NT2/D1 (cell line): ENCODE measurements at regions not wholly inside any gene's neighbourhood (a gene's known extent, or its start where the extent isn't known, plus 50 kb on each side); places are given as distances from the start of the nearest gene placed in this dataset.
"Not testable (repeated sequence)": the region's sequence is repeated elsewhere in the genome, so short reads cannot be mapped to it uniquely, and the experiment has no call there.

ENCODE experiments used
- DNase-seq: peaks from one replicate; pipeline ENCODE4 v3.0.0-alpha.2; 2011; ENCODE audit warnings: low read depth, low spot score
- H3K27me3 ChIP-seq: 2 replicates; pipeline ENCODE4 v1.6.0; 2011; ENCODE audit warnings: mild to moderate bottlenecking; ENCODE audit not compliant: insufficient read length, insufficient read depth
- H3K36me3 ChIP-seq: 2 replicates; pipeline ENCODE4 v1.6.1; 2011; ENCODE audit warnings: mild to moderate bottlenecking, low read length, mixed read lengths; ENCODE audit not compliant: insufficient read depth, insufficient read length
- H3K4me1 ChIP-seq: 2 replicates; pipeline ENCODE4 v1.5.1; 2011; ENCODE audit not compliant: insufficient read depth, insufficient read length
- H3K4me3 ChIP-seq: 2 replicates; pipeline ENCODE4 v1.5.1; 2011; ENCODE audit warnings: low read depth; ENCODE audit not compliant: insufficient read length
- H3K9ac ChIP-seq: 2 replicates; pipeline ENCODE4 v1.6.0; 2011; ENCODE audit warnings: low read depth; ENCODE audit not compliant: insufficient read length
- H3K9me3 ChIP-seq: 2 replicates; pipeline ENCODE4 v1.5.1; 2011; ENCODE audit warnings: mild to moderate bottlenecking, low read length; ENCODE audit not compliant: insufficient read depth
- SUZ12 ChIP-seq: IDR thresholded peaks from 2 replicates; pipeline ENCODE4 v1.6.1; 2011; ENCODE audit not compliant: insufficient read length, insufficient read depth; ENCODE audit errors: extremely low read depth
- YY1 ChIP-seq: IDR thresholded peaks from 2 replicates; pipeline ENCODE4 v1.6.1; 2011; ENCODE audit not compliant: insufficient read length, insufficient read depth
- ZNF274 ChIP-seq: IDR thresholded peaks from 2 replicates; pipeline ENCODE4 v1.6.1; 2011; ENCODE audit warnings: mild to moderate bottlenecking, low read depth, low read length

DNA sequence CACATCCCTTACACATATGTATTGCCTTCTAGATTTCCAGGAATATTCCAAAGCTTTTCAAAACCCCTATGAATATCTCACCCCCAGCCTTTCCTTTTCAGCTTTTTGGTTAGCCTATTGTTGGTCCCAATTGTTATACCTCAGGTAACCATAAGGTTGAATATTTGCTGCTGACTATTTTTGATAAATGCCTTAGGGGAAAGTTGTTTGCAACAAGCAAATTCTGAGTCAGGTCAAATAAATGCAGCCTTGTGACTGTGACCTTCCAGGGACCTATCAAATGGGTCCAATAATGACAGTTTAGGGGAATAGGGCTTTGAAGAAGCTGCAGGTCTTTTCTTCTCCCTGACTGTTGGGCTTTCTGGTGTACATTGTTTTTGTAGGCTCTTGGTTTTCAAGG is 699.7 kb downstream of the NTRK3 start:
- Histone ChIP-seq H3K9me3 (no peaks in the 10 kb centered on the region), H3K27me3 (no peaks in the 10 kb centered on the region), H3K4me1 (no peaks in the 10 kb centered on the region), H3K36me3 (no peaks in the 10 kb centered on the region), H3K4me3 (no peak overlapping the region), H3K9ac (no peak overlapping the region)
- DNase-seq = no peak
- TF ChIP-seq YY1 (no peak), SUZ12 (no peak), ZNF274 (no peak)

DNA sequence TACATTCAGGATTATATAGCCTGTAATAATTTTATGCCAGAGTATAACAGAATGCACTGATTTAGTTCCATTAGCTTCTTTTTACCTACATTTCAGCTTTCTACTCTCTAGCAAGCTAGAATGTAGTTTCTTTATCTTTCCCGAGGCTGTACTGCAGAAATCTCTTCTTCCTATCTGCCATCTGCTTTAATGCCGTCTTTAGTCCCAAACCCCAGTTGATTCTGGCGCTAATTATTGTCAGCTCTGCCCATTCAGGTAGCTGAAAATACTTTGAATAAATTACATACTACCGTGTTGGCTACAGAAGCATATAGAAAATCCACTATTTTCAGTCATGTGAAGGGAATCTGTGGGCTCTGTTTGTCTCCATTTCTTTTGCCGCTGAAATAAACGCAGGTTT is 706.7 kb downstream of the NTRK3 start:
- Histone ChIP-seq H3K4me3 (no peak overlapping the region), H3K9ac (no peak overlapping the region), H3K36me3 (no peaks in the 10 kb centered on the region), H3K4me1 (no peaks in the 10 kb centered on the region), H3K9me3 (no peaks in the 10 kb centered on the region), H3K27me3 (no peaks in the 10 kb centered on the region)
- DNase-seq = no peak
- TF ChIP-seq ZNF274 = no peak
- no peak for TF ChIP-seq YY1
- TF ChIP-seq SUZ12 = no peak

DNA sequence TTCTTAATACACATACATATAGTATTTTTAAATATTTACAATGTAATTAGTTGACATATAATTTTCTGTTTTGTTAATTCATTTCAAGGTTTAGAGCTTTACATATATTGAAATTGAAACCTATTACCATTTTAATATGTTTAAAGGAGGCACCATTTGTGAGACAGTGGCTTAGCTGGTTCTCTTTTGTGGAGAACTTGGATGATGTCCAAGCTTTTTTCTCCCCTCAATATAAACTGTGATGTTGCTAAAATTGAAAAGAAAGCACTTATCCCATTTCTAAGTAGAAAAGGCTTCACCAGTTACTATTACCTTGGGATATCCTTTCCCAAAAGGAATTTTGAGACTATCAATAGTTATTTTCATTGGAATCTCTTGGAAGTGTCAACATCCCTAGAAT is 707.2 kb downstream of the NTRK3 start:
- Histone ChIP-seq H3K4me3 (no peak overlapping the region), H3K36me3 (no peaks in the 10 kb centered on the region), H3K4me1 (no peaks in the 10 kb centered on the region), H3K9me3 (no peaks in the 10 kb centered on the region), H3K9ac (no peak overlapping the region), H3K27me3 (no peaks in the 10 kb centered on the region)
- no peak for TF ChIP-seq ZNF274
- TF ChIP-seq YY1 = no peak
- TF ChIP-seq SUZ12 = no peak
- DNase-seq = no peak

DNA sequence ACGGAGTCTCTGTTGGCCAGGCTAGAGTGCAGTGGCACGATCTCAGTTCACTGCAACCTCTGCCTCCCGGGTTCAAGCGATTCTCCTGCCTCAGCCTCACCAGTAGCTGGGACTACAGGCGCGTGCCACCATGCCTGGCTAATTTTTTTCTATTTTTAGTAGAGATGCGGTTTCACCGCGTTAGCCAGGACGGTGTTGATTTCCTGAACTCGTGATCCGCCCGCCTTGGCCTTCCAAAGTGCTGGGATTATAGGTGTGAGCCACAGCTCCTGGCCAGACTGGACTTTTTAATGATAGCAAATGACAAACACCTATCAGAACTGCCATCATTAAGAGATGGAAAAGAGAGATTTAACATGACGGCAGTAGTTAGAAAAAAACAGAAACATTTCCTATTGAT is 707.9 kb downstream of the NTRK3 start:
- not testable (repeated sequence) for H3K27me3 ChIP-seq, H3K9me3 ChIP-seq, H3K4me1 ChIP-seq, H3K4me3 ChIP-seq, DNase-seq, H3K36me3 ChIP-seq, H3K9ac ChIP-seq

DNA sequence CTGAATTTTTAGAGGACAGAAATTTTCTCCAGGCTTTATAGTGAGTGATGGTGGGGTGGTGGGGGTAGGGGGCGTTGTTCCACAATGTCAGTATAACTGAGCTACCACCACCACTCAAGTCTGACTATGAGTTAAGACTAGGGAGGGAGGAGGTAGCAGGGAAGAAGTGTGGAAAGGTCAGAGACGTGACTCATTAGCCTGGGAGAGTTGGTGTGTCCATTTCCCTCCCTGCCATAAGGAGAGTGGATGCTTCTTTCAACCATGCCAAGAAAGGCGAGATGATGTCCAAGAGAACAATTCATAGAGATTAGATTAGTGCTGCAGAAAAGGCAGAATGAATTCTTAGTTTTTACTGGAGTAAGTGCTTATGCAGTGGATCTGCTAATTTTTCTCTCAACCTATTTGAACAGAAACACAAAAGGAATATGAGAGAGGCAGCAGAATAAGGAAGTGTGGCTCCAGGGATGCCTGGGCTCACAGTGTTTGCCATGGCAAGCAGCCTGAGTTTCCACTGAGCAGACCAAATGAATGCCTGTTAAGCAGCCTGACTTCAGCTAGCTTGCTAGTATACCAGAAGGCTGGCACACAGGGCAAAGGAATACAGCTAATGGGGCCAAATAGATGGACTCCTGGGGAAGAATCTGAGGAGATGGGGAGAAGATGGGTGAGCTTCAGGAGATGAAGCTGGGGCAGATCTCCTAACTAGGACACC is 708.9 kb downstream of the NTRK3 start:
- DNase-seq = no peak
- Histone ChIP-seq H3K36me3 (no peaks in the 10 kb centered on the region), H3K4me3 (no peak overlapping the region), H3K9ac (no peak overlapping the region), H3K4me1 (no peaks in the 10 kb centered on the region), H3K27me3 (no peaks in the 10 kb centered on the region), H3K9me3 (no peaks in the 10 kb centered on the region)
- TF ChIP-seq YY1 = no peak
- TF ChIP-seq SUZ12 = no peak
- no peak for TF ChIP-seq ZNF274

DNA sequence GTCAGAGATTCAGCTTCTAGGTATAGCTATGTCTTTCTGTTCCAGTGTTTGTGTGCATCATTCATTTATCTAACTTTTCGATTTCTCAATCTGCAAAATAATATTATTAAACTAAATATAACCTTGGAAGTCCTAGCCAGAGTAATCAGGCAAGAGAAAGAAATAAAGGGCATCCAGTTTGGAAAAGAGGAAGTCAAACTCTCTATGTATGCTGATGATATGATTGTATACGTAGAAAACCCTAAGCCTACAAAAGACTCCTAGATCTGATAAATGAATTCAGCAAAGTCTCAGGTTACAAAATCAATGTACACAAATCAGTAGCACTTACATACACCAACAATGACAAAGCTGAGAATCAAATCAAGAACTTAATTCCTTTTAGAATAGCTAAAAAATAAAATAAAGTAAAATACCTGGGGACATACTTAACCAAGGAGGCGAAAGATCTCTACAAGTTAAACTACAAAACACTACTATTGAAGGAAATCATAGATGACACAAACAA is 718.2 kb downstream of the NTRK3 start:
- Histone ChIP-seq H3K4me1 (no peaks in the 10 kb centered on the region), H3K4me3 (no peak overlapping the region), H3K9me3 (no peaks in the 10 kb centered on the region), H3K9ac (no peak overlapping the region), H3K36me3 (no peaks in the 10 kb centered on the region), H3K27me3 (no peaks in the 10 kb centered on the region)
- TF ChIP-seq ZNF274 (no peak), SUZ12 (no peak), YY1 (no peak)
- DNase-seq = no peak

DNA sequence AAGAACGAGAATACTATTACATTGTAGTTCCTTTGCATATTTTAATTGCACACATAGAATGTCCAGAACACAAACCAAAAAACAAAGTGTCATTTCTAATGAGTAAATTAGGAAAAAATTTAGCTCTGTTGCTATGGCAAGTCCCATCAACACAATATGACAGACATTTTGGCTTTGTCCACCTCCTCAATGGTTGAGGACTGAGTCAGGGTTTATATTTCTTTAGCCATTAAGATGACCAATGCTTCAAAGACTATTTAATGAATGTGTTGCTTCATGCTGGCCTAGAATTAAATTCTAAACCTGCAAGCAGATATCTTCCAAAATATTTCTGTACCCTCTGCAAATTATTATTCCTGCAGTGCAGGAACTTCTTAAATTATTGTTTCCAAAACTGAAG is 719.2 kb downstream of the NTRK3 start:
- Histone ChIP-seq H3K27me3 (no peaks in the 10 kb centered on the region), H3K4me3 (no peak overlapping the region), H3K9me3 (no peaks in the 10 kb centered on the region), H3K36me3 (no peaks in the 10 kb centered on the region), H3K9ac (no peak overlapping the region), H3K4me1 (no peaks in the 10 kb centered on the region)
- TF ChIP-seq YY1 = no peak
- TF ChIP-seq SUZ12 = no peak
- TF ChIP-seq ZNF274 = no peak
- DNase-seq = no peak

DNA sequence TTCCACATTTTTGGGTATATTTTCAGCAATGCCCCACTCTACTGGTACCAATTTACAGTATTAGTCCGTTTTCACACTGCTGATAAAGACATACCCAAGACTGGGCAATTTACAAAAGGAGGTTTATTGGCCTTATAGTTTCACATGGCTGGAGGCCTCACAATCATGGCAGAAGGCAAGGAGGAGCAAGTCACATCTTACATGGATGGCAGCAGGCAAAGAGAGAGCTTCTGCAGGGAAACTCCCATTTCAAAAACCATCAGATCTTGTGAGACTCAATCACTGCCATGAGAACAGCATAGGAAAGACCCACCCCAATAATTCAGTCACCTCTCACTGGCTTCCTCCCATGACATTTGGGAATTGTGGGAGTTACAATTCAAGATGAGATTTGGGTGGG is 722.9 kb downstream of the NTRK3 start:
- not testable (repeated sequence) for H3K9me3 ChIP-seq, H3K4me3 ChIP-seq, DNase-seq, H3K4me1 ChIP-seq, H3K9ac ChIP-seq, H3K27me3 ChIP-seq, H3K36me3 ChIP-seq
